ENCODE measurements at regions not wholly inside any gene's neighbourhood (a gene's known extent, or its start where the extent isn't known, plus 50 kb on each side); places are given as distances from the start of the nearest gene placed in this dataset.
"Not testable (repeated sequence)": the region's sequence is repeated elsewhere in the genome, so short reads cannot be mapped to it uniquely, and the experiment has no call there.

- not testable (repeated sequence) for TF ChIP-seq CTCF, POLR2AphosphoS5, POLR2A (IDR thresholded peaks at IDR 0.05)
These were observed 98.0 kb upstream of the METTL9 start for GRCh38 chr16:21501223-21501868.

Measured in upper lobe of left lung (tissue), 4 donors.